IPS DF 4.7 (cell line): ENCODE measurements at regions not wholly inside any gene's neighbourhood (a gene's known extent, or its start where the extent isn't known, plus 50 kb on each side); places are given as distances from the start of the nearest gene placed in this dataset.

Source experiments
- DNase-seq: peaks from one replicate; pipeline ENCODE4 v3.0.0-alpha.2; 2013; ENCODE audit warnings: low spot score; ENCODE audit errors: extremely low read depth

- DNase-seq = no peak
These were observed 155.9 kb downstream of the ZNF281 start for GRCh38 chr1:200253774-200254495.

GRCh38 chr1:200252531-200252930 lies 157.3 kb downstream of the ZNF281 start:
- DNase-seq = no peak

DNA sequence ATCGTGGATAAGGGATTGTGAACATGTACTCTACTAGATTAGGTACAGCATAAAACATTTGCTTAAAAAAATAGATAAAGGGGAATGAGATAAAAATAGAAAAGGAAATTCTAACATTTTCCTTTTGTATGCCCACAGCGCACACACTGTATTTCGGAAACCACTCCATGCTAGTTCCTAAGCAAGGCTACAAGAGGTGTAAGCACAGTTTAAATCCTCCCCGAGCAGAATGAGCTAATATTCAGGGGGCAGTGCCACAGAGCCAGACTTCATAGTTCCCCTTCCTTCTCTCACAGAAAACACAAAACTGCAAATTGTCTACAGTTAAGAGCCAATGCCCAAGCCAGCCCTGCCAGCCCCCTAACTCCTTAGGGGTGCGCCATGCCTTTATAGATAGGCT lies 159.4 kb downstream of the ZNF281 start:
- DNase-seq = no peak

GRCh38 chr1:200248541-200248940 lies 161.3 kb downstream of the ZNF281 start:
- no peak for DNase-seq

GRCh38 chr1:200247518-200247917 lies 162.3 kb downstream of the ZNF281 start:
- DNase-seq = no peak

- DNase-seq = no peak
These were observed 164.4 kb downstream of the ZNF281 start for GRCh38 chr1:200245473-200245872.

DNA sequence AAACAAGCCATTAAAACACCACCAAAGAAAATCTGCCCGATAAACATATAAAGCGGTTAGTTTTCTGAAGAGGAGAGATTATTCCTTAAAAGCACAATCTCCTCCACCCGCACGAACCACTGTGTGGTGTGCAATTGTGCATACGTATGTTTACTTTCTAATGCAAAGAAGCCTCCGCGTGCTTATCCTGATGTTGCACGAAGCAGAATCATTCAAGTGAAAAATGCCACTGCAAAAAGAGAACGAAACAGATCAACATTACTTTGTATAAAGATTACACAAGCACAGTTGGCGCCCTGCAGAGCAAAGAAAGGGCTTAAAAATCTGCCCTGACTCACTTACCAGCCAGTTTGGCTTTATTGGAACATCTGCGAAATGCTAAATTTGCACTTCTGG lies 166.8 kb downstream of the ZNF281 start:
- no peak for DNase-seq

GRCh38 chr1:200242110-200243041 lies 167.5 kb downstream of the ZNF281 start:
- no peak for DNase-seq

GRCh38 chr1:200240656-200241055 lies 169.2 kb downstream of the ZNF281 start:
- DNase-seq = no peak

GRCh38 chr1:200238311-200238710 lies 171.5 kb downstream of the ZNF281 start:
- no peak for DNase-seq

GRCh38 chr1:200237066-200237465 lies 172.8 kb downstream of the ZNF281 start:
- no peak for DNase-seq

GRCh38 chr1:200234938-200235337 lies 174.9 kb downstream of the ZNF281 start:
- DNase-seq = no peak

DNA sequence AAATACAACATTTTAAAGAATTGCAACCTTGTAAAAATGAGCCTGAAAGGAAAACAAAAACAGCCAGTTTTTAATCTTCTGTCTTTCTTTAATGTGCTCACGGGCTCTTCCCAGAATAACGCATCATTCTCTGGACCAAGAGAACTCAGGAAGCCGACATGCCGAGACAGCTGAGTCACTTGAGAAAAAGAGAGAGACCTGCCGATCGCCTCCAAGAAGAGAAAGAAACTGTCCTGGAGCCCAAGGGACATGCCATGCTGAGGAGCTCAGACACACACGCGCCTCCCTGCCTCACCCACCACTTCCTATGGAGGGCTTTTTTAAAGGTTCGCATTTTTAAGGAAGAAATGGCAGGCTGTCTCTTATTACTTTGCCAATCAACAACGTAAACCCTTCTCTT lies 176.4 kb downstream of the ZNF281 start:
- no peak for DNase-seq

- DNase-seq = no peak
These were observed 178.0 kb downstream of the ZNF281 start for GRCh38 chr1:200231787-200232231.

- DNase-seq = no peak
These were observed 179.2 kb downstream of the ZNF281 start for GRCh38 chr1:200230671-200231070.

GRCh38 chr1:200228486-200228885 lies 181.3 kb downstream of the ZNF281 start:
- DNase-seq = no peak

DNA sequence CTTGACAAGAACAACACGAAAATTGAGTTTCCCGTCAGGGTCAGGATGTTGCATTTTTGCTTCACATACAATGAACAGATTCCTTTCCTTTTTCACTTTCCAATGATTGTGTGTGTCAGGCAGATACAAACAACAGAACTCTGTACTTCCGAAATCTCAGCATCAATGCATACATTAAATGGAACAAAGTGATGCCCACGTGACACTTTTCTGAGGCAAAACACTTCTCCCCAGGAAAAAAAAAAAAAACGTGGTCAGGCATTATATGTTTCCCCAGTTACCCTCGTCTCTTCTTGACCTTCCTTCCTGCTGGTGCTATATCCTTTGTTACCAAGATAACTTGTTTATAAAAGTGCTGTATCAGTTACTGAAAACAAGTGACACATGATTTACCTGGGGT lies 181.8 kb downstream of the ZNF281 start:
- DNase-seq = no peak
